ENCODE measurements at regions not wholly inside any gene's neighbourhood (a gene's known extent, or its start where the extent isn't known, plus 50 kb on each side); places are given as distances from the start of the nearest gene placed in this dataset.

DNA sequence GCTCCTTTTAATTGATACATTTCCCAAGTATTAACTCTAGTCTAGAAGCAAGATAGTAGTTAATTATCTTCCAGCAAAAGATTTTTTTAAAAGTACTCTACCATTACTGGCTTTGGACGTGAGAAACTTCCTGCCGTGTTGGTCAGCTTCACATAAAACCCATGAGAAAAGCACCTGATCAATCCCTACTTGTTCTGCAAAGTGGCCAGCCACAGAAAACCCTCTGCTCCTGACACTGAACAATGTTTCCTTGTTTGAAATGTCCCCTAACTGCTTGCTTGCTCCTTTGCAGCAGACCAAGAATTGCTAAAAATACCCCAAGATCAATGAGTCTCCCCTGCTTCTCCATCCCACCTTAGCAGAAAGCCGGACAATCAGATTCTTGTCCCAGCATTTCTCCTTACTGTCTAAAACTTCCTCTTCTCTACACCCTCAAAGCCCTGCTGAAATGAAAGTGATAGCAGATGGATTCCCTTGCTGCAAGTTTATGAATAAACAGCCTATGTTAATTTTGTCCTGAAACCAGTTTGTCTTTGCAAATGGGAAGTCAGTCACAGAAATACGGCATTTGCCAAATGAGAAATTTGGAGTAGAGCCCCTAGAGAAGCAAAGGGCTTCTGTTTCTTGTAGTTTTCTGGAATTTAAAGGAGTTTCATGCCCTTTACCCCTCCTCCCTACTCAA is 207.1 kb upstream of the ARHGAP20 start (continued):
- no peak for TF ChIP-seq ASH2L (IDR thresholded peaks at IDR 0.05; ENCODE audit: borderline replicate concordance, low read depth)

DNA sequence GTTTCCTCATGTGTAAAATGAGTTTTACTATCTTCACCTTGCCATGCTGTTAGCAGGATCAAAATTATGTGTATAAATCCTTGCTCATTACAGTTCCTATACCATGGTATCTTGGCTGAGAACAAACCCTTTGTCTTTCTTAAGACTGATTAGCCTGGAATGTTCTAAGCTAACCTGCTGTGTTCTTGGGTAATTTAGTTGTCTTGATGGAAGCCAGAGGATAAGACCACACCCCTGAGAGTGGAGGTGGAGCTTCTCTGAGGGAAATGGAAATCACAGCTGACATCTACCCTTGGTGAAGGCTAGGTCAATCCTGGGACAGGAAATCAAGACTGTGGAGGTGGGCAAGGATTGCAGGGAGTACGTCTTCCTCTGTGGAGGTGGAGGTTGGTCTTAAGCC is 206.1 kb upstream of the ARHGAP20 start:
- CTCF ChIA-PET, result interaction anchor here (0.7 to 1.8 kb wide), 2 partner anchors 33 to 499 kb away, joined by 3 to 5 read pairs; no protein-coding TSS in a partner anchor
- in situ Hi-C loops (cut with MboI), result no loop called here
- no peak overlapping the region; the same call in 1 of the 2 replicates for H2AFZ ChIP-seq (ENCODE audit: control insufficient read depth, low read depth, low read length)

More for the DNA sequence above, 206.1 kb upstream of the ARHGAP20 start:
- H4K20me1 ChIP-seq (ENCODE audit: control insufficient read depth, insufficient read depth), result no peaks in the 10 kb centered on the region
- no peaks in the 10 kb centered on the region for H3K79me2 ChIP-seq (ENCODE audit: control insufficient read depth, insufficient read depth, low read length)
- H3K9me3 ChIP-seq (replicated peaks; ENCODE audit: control insufficient read depth, insufficient read depth, low read length), result no peaks in the 10 kb centered on the region; the same call in 2 of the 3 replicates
- ChIA-PET POLR2A (no interaction called here), SMC1A (ENCODE audit: uncharacterized antibody, unreplicated experiment) (interaction anchor here (1.1 to 1.5 kb wide), 2 partner anchors 10 to 71 kb away, joined by 3 to 4 read pairs; no protein-coding TSS in a partner anchor), RAD21 (ENCODE audit: unreplicated experiment) (interaction anchor here (0.6 kb wide), 1 partner anchor 130 kb away, joined by 3 read pairs; no protein-coding TSS in a partner anchor)
- 25% methylated on average over 1 of the region's 1 CpG for WGBS (ENCODE audit: insufficient coverage, insufficient replicate concordance, low lambda C conversion rate, missing lambda C conversion rate)
- FAIRE-seq (no peak), DNase-seq (ENCODE audit: low read depth, low spot score) (no peak), ATAC-seq (no peak)
- H3K4me3 ChIP-seq, result no peak overlapping the region
- H3K27me3 ChIP-seq (replicated peaks in 1 of 2; ENCODE audit: control insufficient read depth in 2 of 2, insufficient read depth in 2 of 2, low read length in 1 of 2), result no peaks in the 10 kb centered on the region
- intact Hi-C loops (cut with micrococcal nuclease; ENCODE audit: unreplicated experiment), result no loop called here
- no peak overlapping the region for H3K4me2 ChIP-seq (ENCODE audit: control insufficient read depth, insufficient read depth)
- no TSS peak for BruUV-seq (replicated peaks)
- no peak overlapping the region for H3K9ac ChIP-seq (ENCODE audit: control insufficient read depth, insufficient read depth, low read length)
- no peak for TF ChIP-seq CBX5 (IDR thresholded peaks at IDR 0.05; ENCODE audit: low read depth)
- TF ChIP-seq EZH2 (IDR thresholded peaks at IDR 0.05; ENCODE audit: borderline replicate concordance, control insufficient read depth, low read depth, low read length), result no peak
- no peak for TF ChIP-seq ZNF384 (IDR thresholded peaks at IDR 0.05; ENCODE audit: borderline replicate concordance, low read depth, low read length)
- TF ChIP-seq, protein P1, sequence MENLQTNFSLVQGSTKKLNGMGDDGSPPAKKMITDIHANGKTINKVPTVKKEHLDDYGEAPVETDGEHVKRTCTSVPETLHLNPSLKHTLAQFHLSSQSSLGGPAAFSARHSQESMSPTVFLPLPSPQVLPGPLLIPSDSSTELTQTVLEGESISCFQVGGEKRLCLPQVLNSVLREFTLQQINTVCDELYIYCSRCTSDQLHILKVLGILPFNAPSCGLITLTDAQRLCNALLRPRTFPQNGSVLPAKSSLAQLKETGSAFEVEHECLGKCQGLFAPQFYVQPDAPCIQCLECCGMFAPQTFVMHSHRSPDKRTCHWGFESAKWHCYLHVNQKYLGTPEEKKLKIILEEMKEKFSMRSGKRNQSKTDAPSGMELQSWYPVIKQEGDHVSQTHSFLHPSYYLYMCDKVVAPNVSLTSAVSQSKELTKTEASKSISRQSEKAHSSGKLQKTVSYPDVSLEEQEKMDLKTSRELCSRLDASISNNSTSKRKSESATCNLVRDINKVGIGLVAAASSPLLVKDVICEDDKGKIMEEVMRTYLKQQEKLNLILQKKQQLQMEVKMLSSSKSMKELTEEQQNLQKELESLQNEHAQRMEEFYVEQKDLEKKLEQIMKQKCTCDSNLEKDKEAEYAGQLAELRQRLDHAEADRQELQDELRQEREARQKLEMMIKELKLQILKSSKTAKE (IDR thresholded peaks at IDR 0.05; ENCODE audit: low read depth, poor library complexity, severe bottlenecking), result no peak
- TF ChIP-seq, protein P2, sequence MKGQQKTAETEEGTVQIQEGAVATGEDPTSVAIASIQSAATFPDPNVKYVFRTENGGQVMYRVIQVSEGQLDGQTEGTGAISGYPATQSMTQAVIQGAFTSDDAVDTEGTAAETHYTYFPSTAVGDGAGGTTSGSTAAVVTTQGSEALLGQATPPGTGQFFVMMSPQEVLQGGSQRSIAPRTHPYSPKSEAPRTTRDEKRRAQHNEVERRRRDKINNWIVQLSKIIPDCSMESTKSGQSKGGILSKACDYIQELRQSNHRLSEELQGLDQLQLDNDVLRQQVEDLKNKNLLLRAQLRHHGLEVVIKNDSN (IDR thresholded peaks at IDR 0.05; ENCODE audit: borderline replicate concordance, extremely low read length, insufficient read depth, low read depth, low read length), result no peak
- no peak for TF ChIP-seq SUZ12 (IDR thresholded peaks at IDR 0.05; ENCODE audit: unreplicated experiment)
- TF ChIP-seq CHD1 (IDR thresholded peaks at IDR 0.05; ENCODE audit: low read depth, low read length), result no peak
- TF ChIP-seq JUNB (IDR thresholded peaks at IDR 0.05), result no peak
- TF ChIP-seq, protein P3, sequence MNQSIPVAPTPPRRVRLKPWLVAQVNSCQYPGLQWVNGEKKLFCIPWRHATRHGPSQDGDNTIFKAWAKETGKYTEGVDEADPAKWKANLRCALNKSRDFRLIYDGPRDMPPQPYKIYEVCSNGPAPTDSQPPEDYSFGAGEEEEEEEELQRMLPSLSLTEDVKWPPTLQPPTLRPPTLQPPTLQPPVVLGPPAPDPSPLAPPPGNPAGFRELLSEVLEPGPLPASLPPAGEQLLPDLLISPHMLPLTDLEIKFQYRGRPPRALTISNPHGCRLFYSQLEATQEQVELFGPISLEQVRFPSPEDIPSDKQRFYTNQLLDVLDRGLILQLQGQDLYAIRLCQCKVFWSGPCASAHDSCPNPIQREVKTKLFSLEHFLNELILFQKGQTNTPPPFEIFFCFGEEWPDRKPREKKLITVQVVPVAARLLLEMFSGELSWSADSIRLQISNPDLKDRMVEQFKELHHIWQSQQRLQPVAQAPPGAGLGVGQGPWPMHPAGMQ (IDR thresholded peaks at IDR 0.05; ENCODE audit: borderline replicate concordance), result no peak
- TF ChIP-seq, protein P4, sequence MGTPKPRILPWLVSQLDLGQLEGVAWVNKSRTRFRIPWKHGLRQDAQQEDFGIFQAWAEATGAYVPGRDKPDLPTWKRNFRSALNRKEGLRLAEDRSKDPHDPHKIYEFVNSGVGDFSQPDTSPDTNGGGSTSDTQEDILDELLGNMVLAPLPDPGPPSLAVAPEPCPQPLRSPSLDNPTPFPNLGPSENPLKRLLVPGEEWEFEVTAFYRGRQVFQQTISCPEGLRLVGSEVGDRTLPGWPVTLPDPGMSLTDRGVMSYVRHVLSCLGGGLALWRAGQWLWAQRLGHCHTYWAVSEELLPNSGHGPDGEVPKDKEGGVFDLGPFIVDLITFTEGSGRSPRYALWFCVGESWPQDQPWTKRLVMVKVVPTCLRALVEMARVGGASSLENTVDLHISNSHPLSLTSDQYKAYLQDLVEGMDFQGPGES (IDR thresholded peaks at IDR 0.05), result no peak
- no peak for TF ChIP-seq RUNX3 (IDR thresholded peaks at IDR 0.05; ENCODE audit: low read length)
- H3K27ac ChIP-seq (ENCODE audit: control insufficient read depth, insufficient read depth), result no peak overlapping the region
- H3K4me1 ChIP-seq (ENCODE audit: control insufficient read depth, insufficient read depth, low read length), result no peaks in the 10 kb centered on the region; the same call in 1 of the 2 replicates
- no peaks in the 10 kb centered on the region for H3K36me3 ChIP-seq (ENCODE audit: control insufficient read depth in 2 of 2, insufficient read depth in 2 of 2, low read length in 1 of 2)

Measured in GM12878 (cell line).